ENCODE measurements at regions not wholly inside any gene's neighbourhood (a gene's known extent, or its start where the extent isn't known, plus 50 kb on each side); places are given as distances from the start of the nearest gene placed in this dataset.

DNA sequence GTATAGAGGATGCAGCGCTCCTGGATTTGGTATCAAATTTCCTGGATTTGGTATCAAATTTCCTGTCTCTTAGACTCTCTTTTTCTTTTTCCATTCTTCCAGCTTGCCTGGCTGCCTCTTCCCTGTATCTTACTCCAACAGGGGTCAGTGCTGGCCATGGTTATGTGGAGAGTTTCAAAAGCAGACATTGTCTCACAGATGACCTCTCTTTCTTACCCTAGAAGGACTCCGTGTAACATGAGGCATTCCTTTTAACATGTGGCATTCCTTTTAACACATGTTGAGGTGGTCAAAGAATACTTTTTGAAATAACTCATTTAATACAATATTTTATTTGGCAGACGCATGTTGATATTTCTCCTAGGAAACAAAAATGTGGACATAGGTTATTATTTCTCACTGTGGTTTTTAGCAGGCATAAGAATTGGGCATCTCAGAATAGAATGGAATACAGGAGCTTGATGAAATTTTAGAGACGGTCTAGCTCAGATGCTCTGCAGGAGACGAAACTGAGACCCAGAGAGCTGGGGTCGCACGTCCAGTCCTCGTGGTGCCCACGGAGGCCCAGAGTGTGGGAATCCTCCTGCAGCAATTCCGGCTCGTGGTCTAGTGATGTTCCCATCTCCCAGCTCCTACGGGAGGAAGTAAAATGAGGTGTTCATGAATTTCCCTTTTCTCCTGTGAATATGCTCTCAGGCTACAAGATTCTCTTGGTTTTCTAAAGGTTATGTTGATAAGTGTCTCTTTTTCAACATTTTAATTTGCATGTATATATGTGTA is 59.6 kb upstream of the PITRM1 start:
- H3K4me2 ChIP-seq (ENCODE audit: insufficient read depth, low read length), result no peak overlapping the region
- H3K79me2 ChIP-seq (ENCODE audit: control insufficient read depth, insufficient read depth, low read length), result no peaks in the 10 kb centered on the region
- H3K4me1 ChIP-seq (ENCODE audit: control insufficient read depth, extremely low read depth, insufficient read depth, low read length), result peaks cover 3% of the 10 kb centered on the region
- H3K9me1 ChIP-seq (replicated peaks; ENCODE audit: control insufficient read depth, extremely low read depth, insufficient read depth, low read length), result no peaks in the 10 kb centered on the region
- H3K27ac ChIP-seq (ENCODE audit: insufficient read depth, low read depth, low read length), result no peak overlapping the region
- ChIA-PET CTCF (interaction anchor here (1.0 kb wide), 1 partner anchor 35 kb away, joined by 3 read pairs; no protein-coding TSS in a partner anchor), POLR2A (no interaction called here)
- dilution Hi-C loops (cut with MboI; ENCODE audit: extremely low pct_ligation_motif_present, low sequenced_read_pairs) (no loop called here), intact Hi-C loops (cut with micrococcal nuclease) (loop anchor here (1.0 to 10.0 kb wide), 2 partner anchors 35 to 1123 kb away; no protein-coding TSS in a partner anchor)
- FAIRE-seq, result no peak
- H3K36me3 ChIP-seq (ENCODE audit: control insufficient read depth in 2 of 2, extremely low read depth in 1 of 2, insufficient read depth in 2 of 2, low read length in 2 of 2), result no peaks in the 10 kb centered on the region
- no peaks in the 10 kb centered on the region for H4K20me1 ChIP-seq (replicated peaks; ENCODE audit: control insufficient read depth, extremely low read depth, insufficient read depth, low read length)
- no peaks in the 10 kb centered on the region for H3K9me3 ChIP-seq (replicated peaks; ENCODE audit: control insufficient read depth, insufficient read depth, low read length)
- no peak overlapping the region for H3K4me3 ChIP-seq (replicated peaks in 1 of 3; ENCODE audit: insufficient read depth in 1 of 3, low read depth in 1 of 3, low read length in 3 of 3)
- H2AFZ ChIP-seq (ENCODE audit: low read depth, low read length), result no peak overlapping the region
- TF ChIP-seq JUN (IDR thresholded peaks at IDR 0.05; ENCODE audit: borderline replicate concordance, insufficient read depth, insufficient read length, low read depth), result no peak
- no peak for TF ChIP-seq MYC (IDR thresholded peaks at IDR 0.05; ENCODE audit: low read depth, low read length)
- TF ChIP-seq, protein P1, sequence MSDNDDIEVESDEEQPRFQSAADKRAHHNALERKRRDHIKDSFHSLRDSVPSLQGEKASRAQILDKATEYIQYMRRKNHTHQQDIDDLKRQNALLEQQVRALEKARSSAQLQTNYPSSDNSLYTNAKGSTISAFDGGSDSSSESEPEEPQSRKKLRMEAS (IDR thresholded peaks at IDR 0.05; ENCODE audit: insufficient read depth, insufficient read length), result no peak
- TF ChIP-seq FOS (IDR thresholded peaks at IDR 0.05; ENCODE audit: borderline replicate concordance, insufficient read depth, low read length), result no peak
- no peak for TF ChIP-seq POLR2AphosphoS5 (IDR thresholded peaks at IDR 0.05; ENCODE audit: insufficient read depth, low read depth, low read length)
- TF ChIP-seq, protein P2, sequence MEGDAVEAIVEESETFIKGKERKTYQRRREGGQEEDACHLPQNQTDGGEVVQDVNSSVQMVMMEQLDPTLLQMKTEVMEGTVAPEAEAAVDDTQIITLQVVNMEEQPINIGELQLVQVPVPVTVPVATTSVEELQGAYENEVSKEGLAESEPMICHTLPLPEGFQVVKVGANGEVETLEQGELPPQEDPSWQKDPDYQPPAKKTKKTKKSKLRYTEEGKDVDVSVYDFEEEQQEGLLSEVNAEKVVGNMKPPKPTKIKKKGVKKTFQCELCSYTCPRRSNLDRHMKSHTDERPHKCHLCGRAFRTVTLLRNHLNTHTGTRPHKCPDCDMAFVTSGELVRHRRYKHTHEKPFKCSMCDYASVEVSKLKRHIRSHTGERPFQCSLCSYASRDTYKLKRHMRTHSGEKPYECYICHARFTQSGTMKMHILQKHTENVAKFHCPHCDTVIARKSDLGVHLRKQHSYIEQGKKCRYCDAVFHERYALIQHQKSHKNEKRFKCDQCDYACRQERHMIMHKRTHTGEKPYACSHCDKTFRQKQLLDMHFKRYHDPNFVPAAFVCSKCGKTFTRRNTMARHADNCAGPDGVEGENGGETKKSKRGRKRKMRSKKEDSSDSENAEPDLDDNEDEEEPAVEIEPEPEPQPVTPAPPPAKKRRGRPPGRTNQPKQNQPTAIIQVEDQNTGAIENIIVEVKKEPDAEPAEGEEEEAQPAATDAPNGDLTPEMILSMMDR (IDR thresholded peaks at IDR 0.05; ENCODE audit: extremely low read depth in 1 of 2, insufficient read depth in 1 of 2, low read depth in 1 of 2, low read length in 2 of 2), result no peak
- TF ChIP-seq EZH2 (IDR thresholded peaks at IDR 0.05; ENCODE audit: borderline replicate concordance, low read depth, low read length, severe bottlenecking), result no peak
- TF ChIP-seq POLR2A (IDR thresholded peaks at IDR 0.05; ENCODE audit: low read depth, low read length), result no peak
- TF ChIP-seq GATA2 (IDR thresholded peaks at IDR 0.05; ENCODE audit: insufficient read depth, insufficient read length, low read depth, low read length), result no peak
- no peak overlapping the region for H3K9ac ChIP-seq (replicated peaks; ENCODE audit: extremely low read depth, insufficient read depth, low read length)
- BruUV-seq (replicated peaks), result no TSS peak
- peaks cover 0 to 2% of the 10 kb centered on the region in 2 experiments for H3K27me3 ChIP-seq (ENCODE audit: control insufficient read depth in 2 of 2, insufficient read depth in 2 of 2, low read length in 2 of 2)
- no peak for DNase-seq (ENCODE audit: low read depth, low spot score)
